Spleen (tissue), 11 donors: ENCODE measurements at regions not wholly inside any gene's neighbourhood (a gene's known extent, or its start where the extent isn't known, plus 50 kb on each side); places are given as distances from the start of the nearest gene placed in this dataset.

ENCODE experiments used
- DNase-seq: peaks from one replicate; pipeline ENCODE4 v3.0.0-alpha.2; 2020
- H3K27ac ChIP-seq, 8 donors: fragments of 200-600 bp; sonication (generic) in 7 of 8; 1 replicate in 4 of 8; 2 replicates in 4 of 8; pipeline versions ENCODE4 v1.5.0 to v1.8.0; 2016 to 2021; ENCODE audit warnings: inconsistent platforms in 4 of 8, mild to moderate bottlenecking in 4 of 8, moderate library complexity in 1 of 8
- H3K27me3 ChIP-seq, 7 donors: fragments of 200-600 bp; sonication (generic) in 6 of 7; replicated peaks in 1 of 7; 1 replicate in 4 of 7; 2 replicates in 3 of 7; pipeline versions ENCODE4 v1.5.0 to v1.8.0; 2016 to 2021; ENCODE audit warnings: inconsistent platforms in 3 of 7, mild to moderate bottlenecking in 1 of 7
- H3K36me3 ChIP-seq, 6 donors: fragments of 200-600 bp; sonication (generic) in 5 of 6; 1 replicate in 4 of 6; 2 replicates in 2 of 6; pipeline versions ENCODE4 v1.5.0 to v1.8.0; 2016 to 2021; ENCODE audit warnings: inconsistent platforms in 2 of 6
- H3K4me1 ChIP-seq, 6 donors: fragments of 200-600 bp; sonication (generic) in 5 of 6; 1 replicate in 3 of 6; 2 replicates in 3 of 6; pipeline versions ENCODE4 v1.5.0 to v1.8.0; 2016 to 2021; ENCODE audit warnings: inconsistent platforms in 3 of 6
- H3K4me3 ChIP-seq, 8 donors: fragments of 200-600 bp; sonication (generic) in 7 of 8; 1 replicate in 4 of 8; 2 replicates in 4 of 8; pipeline versions ENCODE4 v1.5.0 to v1.8.0; 2016 to 2021; ENCODE audit warnings: inconsistent platforms in 4 of 8, mild to moderate bottlenecking in 4 of 8, moderate library complexity in 2 of 8
- H3K9me3 ChIP-seq, 8 donors: fragments of 200-600 bp; sonication (generic) in 7 of 8; 1 replicate in 4 of 8; 2 replicates in 4 of 8; pipeline versions ENCODE4 v1.5.0 to v1.8.0; 2016 to 2021; ENCODE audit warnings: inconsistent platforms in 4 of 8
- CTCF ChIP-seq, 11 experiments: fragments of 200-600 bp in 7 of 11; fragments of 450-650 bp in 4 of 11; sonication (generic) in 4 of 11; IDR thresholded peaks in 8 of 11; conservative IDR thresholded peaks in 3 of 11; 1 replicate in 7 of 11; 2 replicates in 4 of 11; pipeline versions ENCODE4 v1.4.0 to v1.8.0; 2016 to 2021; ENCODE audit warnings: antibody characterized with exemption in 11 of 11, inconsistent platforms in 4 of 11, mild to moderate bottlenecking in 1 of 11
- POLR2A ChIP-seq, 3 donors: fragments of 450-650 bp; IDR thresholded peaks; one replicate each; pipeline ENCODE4 v1.5.1; 2017; ENCODE audit warnings: antibody characterized with exemption in 3 of 3, mild to moderate bottlenecking in 1 of 3
- POLR2AphosphoS5 ChIP-seq, 3 donors: sonication (generic); formaldehyde crosslinking; IDR thresholded peaks; one replicate each; pipeline ENCODE4 v1.5.1; 2017; ENCODE audit warnings: antibody characterized with exemption in 3 of 3
- WGBS, 5 donors: extraction: QIAGEN DNeasy Blood & Tissue Kit in 3 of 5; methylation state at CpG; one replicate each; pipeline versions ENCODE4 v1.1.5 to v1.1.7; 2013 to 2018; 5-methylcytosine and 5-hydroxymethylcytosine counted together
- intact Hi-C: fragments of 100-400 bp; cut with DNase I; formaldehyde crosslinking; loops from one replicate; pipeline ENCODE4 v1.15.0; 2023; ENCODE audit warnings: low total_unique reads
- donor health status: healthy with polysubstance abuse.
- donor health status: DM: no; HTN: no; CAD: no; lungs with moderate emphysema.
- donor health status: DM: no; HTN: no; CAD: no.
- donor health status: Bipolar disorder and iron deficiency.
- donor health status: healthy.
- donor health status: DM: no; HTN: no; CAD: no.
- donor health status: DM: yes; HTN: yes; CAD: no.

GRCh38 chr6:156628805-156629204 lies 148.4 kb upstream of the ARID1B start:
- Histone ChIP-seq H3K4me1 (peaks cover 0 to 4% (median 3%) of the 10 kb centered on the region in 6 donors), H3K27ac (no peak overlapping the region), H3K4me3 (no peak overlapping the region), H3K36me3 (no peaks in the 10 kb centered on the region), H3K9me3 (no peaks in the 10 kb centered on the region), H3K27me3 (no peaks in the 10 kb centered on the region)
- no peak for DNase-seq
- intact Hi-C loops = no loop called here
- TF ChIP-seq POLR2A (IDR thresholded peaks at IDR 0.05) (no peak), CTCF (IDR thresholded peaks at IDR 0.05 in 8 of 11, conservative IDR thresholded peaks at IDR 0.05 in 3 of 11) (no peak), POLR2AphosphoS5 (IDR thresholded peaks at IDR 0.05) (no peak)
- 63 to 97% (median 75%) methylated on average over 3 of the region's 3 CpGs for WGBS, 5 donors

GRCh38 chr6:156627524-156627923 lies 149.7 kb upstream of the ARID1B start:
- intact Hi-C loops = no loop called here
- no peaks in the 10 kb centered on the region for H3K36me3 ChIP-seq
- H3K4me1 ChIP-seq = no peaks in the 10 kb centered on the region
- H3K27ac ChIP-seq = no peak overlapping the region
- no peaks in the 10 kb centered on the region for H3K27me3 ChIP-seq
- TF ChIP-seq POLR2A (IDR thresholded peaks at IDR 0.05) (no peak), CTCF (IDR thresholded peaks at IDR 0.05 in 8 of 11, conservative IDR thresholded peaks at IDR 0.05 in 3 of 11) (no peak), POLR2AphosphoS5 (IDR thresholded peaks at IDR 0.05) (no peak)
- WGBS, 5 donors = 86 to 92% (median 90%) methylated on average over 1 of the region's 1 CpG
- H3K9me3 ChIP-seq = no peaks in the 10 kb centered on the region
- DNase-seq = no peak
- no peak overlapping the region for H3K4me3 ChIP-seq

GRCh38 chr6:156622185-156622584 lies 155.0 kb upstream of the ARID1B start:
- Histone ChIP-seq H3K4me1 (peaks cover 0 to 16% (median 3%) of the 10 kb centered on the region in 6 donors), H3K9me3 (no peaks in the 10 kb centered on the region), H3K36me3 (no peaks in the 10 kb centered on the region), H3K27ac (no peak overlapping the region), H3K27me3 (no peaks in the 10 kb centered on the region), H3K4me3 (no peak overlapping the region)
- TF ChIP-seq POLR2AphosphoS5 (IDR thresholded peaks at IDR 0.05) = no peak
- TF ChIP-seq CTCF (IDR thresholded peaks at IDR 0.05 in 8 of 11, conservative IDR thresholded peaks at IDR 0.05 in 3 of 11) = no peak
- no peak for TF ChIP-seq POLR2A (IDR thresholded peaks at IDR 0.05)
- 59 to 84% (median 78%) methylated on average over 3 of the region's 3 CpGs for WGBS, 5 donors
- intact Hi-C loops = no loop called here
- no peak for DNase-seq

- Histone ChIP-seq H3K27ac (no peak overlapping the region), H3K27me3 (no peaks in the 10 kb centered on the region), H3K9me3 (no peaks in the 10 kb centered on the region), H3K4me3 (no peak overlapping the region), H3K4me1 (peaks cover 0 to 19% (median 3%) of the 10 kb centered on the region in 6 donors), H3K36me3 (no peaks in the 10 kb centered on the region)
- 74 to 84% (median 81%) methylated on average over 4 of the region's 4 CpGs for WGBS, 5 donors
- no peak for TF ChIP-seq POLR2AphosphoS5 (IDR thresholded peaks at IDR 0.05)
- no peak for TF ChIP-seq POLR2A (IDR thresholded peaks at IDR 0.05)
- TF ChIP-seq CTCF (IDR thresholded peaks at IDR 0.05 in 8 of 11, conservative IDR thresholded peaks at IDR 0.05 in 3 of 11) = no peak
- intact Hi-C loops = no loop called here
- DNase-seq = no peak
Measured at GRCh38 chr6:156620331-156620730, 156.8 kb upstream of the ARID1B start.
